WTC11 (cell line): ENCODE measurements at regions not wholly inside any gene's neighbourhood (a gene's known extent, or its start where the extent isn't known, plus 50 kb on each side); places are given as distances from the start of the nearest gene placed in this dataset.

Experiments
- ATAC-seq: fragments of 200-7000 bp; cut with Tn5 transposase; 2 replicates; pipeline ENCODE4 v1.10.0; 2021; ENCODE audit warnings: mild to moderate bottlenecking, moderate library complexity
- CTCF ChIA-PET: fragments of 300-600 bp; sonication (Branson Sonifier 250); formaldehyde crosslinking; loops from one replicate; lab custom pipeline; 2021; ENCODE audit warnings: antibody characterized with exemption; lab: Charles Lee
- POLR2A ChIA-PET: fragments of 350-600 bp; sonication (Branson Sonifier 250); formaldehyde crosslinking; loops from one replicate; lab custom pipeline; 2021; ENCODE audit warnings: antibody characterized with exemption; lab: Charles Lee
- DNase-seq: peaks from one replicate; pipeline ENCODE4 v3.0.0; 2021; ENCODE audit warnings: low spot score
- H3K27ac Mint-ChIP-seq: 2 replicates; pipeline ENCODE4 v1.8.0; 2021; ENCODE audit warnings: mixed read lengths
- H3K27me3 Mint-ChIP-seq: 2 replicates; pipeline ENCODE4 v1.8.0; 2021; ENCODE audit warnings: low read depth, mild to moderate bottlenecking, moderate library complexity, mixed read lengths
- H3K36me3 Mint-ChIP-seq: 2 replicates; pipeline ENCODE4 v1.8.0; 2021; ENCODE audit warnings: mixed read lengths
- H3K4me1 Mint-ChIP-seq: 2 replicates; pipeline ENCODE4 v1.8.0; 2022; ENCODE audit warnings: mixed read lengths
- H3K4me3 Mint-ChIP-seq: 2 replicates; pipeline ENCODE4 v1.8.0; 2021; ENCODE audit warnings: mild to moderate bottlenecking, moderate library complexity, mixed read lengths
- H3K9me3 Mint-ChIP-seq: 2 replicates; pipeline ENCODE4 v1.8.0; 2021; ENCODE audit warnings: mixed read lengths
- ATF6 ChIP-seq: sonication (generic); formaldehyde crosslinking; IDR thresholded peaks from 2 replicates; pipeline ENCODE4 v1.8.1; 2023; ENCODE audit warnings: mild to moderate bottlenecking, missing genetic modification reagents
- E2F1 ChIP-seq: sonication (generic); formaldehyde crosslinking; IDR thresholded peaks from 2 replicates; pipeline ENCODE4 v1.8.0; 2022; ENCODE audit warnings: mild to moderate bottlenecking, missing genetic modification reagents
- ETV6 ChIP-seq: sonication (generic); formaldehyde crosslinking; IDR thresholded peaks from 2 replicates; pipeline ENCODE4 v1.8.1; 2022; ENCODE audit warnings: mild to moderate bottlenecking, missing genetic modification reagents
- FOXK1 ChIP-seq: sonication (generic); formaldehyde crosslinking; IDR thresholded peaks from 2 replicates; pipeline ENCODE4 v1.8.0; 2022; ENCODE audit warnings: mild to moderate bottlenecking, moderate library complexity, missing genetic modification reagents
- IRF2 ChIP-seq: sonication (generic); formaldehyde crosslinking; IDR thresholded peaks from 2 replicates; pipeline ENCODE4 v1.8.0; 2022; ENCODE audit warnings: low read depth, missing genetic modification reagents, borderline replicate concordance
- KAT7 ChIP-seq: sonication (generic); formaldehyde crosslinking; IDR thresholded peaks from 2 replicates; pipeline ENCODE4 v1.8.1; 2023; ENCODE audit warnings: missing genetic modification reagents, mild to moderate bottlenecking, borderline replicate concordance
- NFYB ChIP-seq: sonication (generic); formaldehyde crosslinking; conservative IDR thresholded peaks from 2 replicates; pipeline ENCODE4 v1.8.0; 2022; ENCODE audit warnings: low read depth, missing genetic modification reagents
- NR3C1 ChIP-seq: sonication (generic); formaldehyde crosslinking; conservative IDR thresholded peaks from 2 replicates; pipeline ENCODE4 v1.8.1; 2023; ENCODE audit warnings: low read depth, mild to moderate bottlenecking, missing genetic modification reagents
- OVOL2 ChIP-seq: fragments of 250-450 bp; sonication (Bioruptor Pico); IDR thresholded peaks from 2 replicates; pipeline ENCODE4 v1.9.0; 2021; ENCODE audit warnings: mild to moderate bottlenecking, borderline replicate concordance
- PRDM15 ChIP-seq: sonication (generic); formaldehyde crosslinking; IDR thresholded peaks from 2 replicates; pipeline ENCODE4 v1.8.0; 2022; ENCODE audit warnings: missing genetic modification reagents
- RELA ChIP-seq: sonication (generic); formaldehyde crosslinking; IDR thresholded peaks from 2 replicates; pipeline ENCODE4 v1.8.1; 2022; ENCODE audit warnings: missing genetic modification reagents, mild to moderate bottlenecking, borderline replicate concordance
- TEAD4 ChIP-seq: sonication (generic); formaldehyde crosslinking; IDR thresholded peaks from 2 replicates; pipeline ENCODE4 v1.8.0; 2022; ENCODE audit warnings: mild to moderate bottlenecking, missing genetic modification reagents
- TP53 ChIP-seq: sonication (generic); formaldehyde crosslinking; IDR thresholded peaks from 2 replicates; pipeline ENCODE4 v1.8.1; 2023; ENCODE audit warnings: mild to moderate bottlenecking, missing genetic modification reagents
- ZNF423 ChIP-seq: fragments of 250-450 bp; sonication (Bioruptor Pico); IDR thresholded peaks from 2 replicates; pipeline ENCODE4 v2.1.2; 2022; ENCODE audit warnings: mild to moderate bottlenecking, moderate library complexity
- TF ChIP-seq, protein P1 (sequence below): sonication (generic); formaldehyde crosslinking; IDR thresholded peaks from 2 replicates; pipeline ENCODE4 v1.8.1; 2023; ENCODE audit warnings: mild to moderate bottlenecking, moderate library complexity, missing genetic modification reagents
- TF ChIP-seq, protein P2 (sequence below): sonication (generic); formaldehyde crosslinking; IDR thresholded peaks from 2 replicates; pipeline ENCODE4 v1.8.1; 2022; ENCODE audit warnings: mild to moderate bottlenecking, moderate library complexity, missing genetic modification reagents

GRCh38 chr3:81388191-81388590 lies 373.3 kb downstream of the GBE1 start:
- Mint-ChIP-seq H3K27me3 (no peaks in the 10 kb centered on the region), H3K9me3 (peaks cover 6% of the 10 kb centered on the region; the same call in 1 of the 2 replicates), H3K4me1 (peaks cover 16% of the 10 kb centered on the region), H3K4me3 (no peak overlapping the region), H3K36me3 (no peaks in the 10 kb centered on the region)
- DNase-seq (no peak), ATAC-seq (no peak)
- CTCF ChIA-PET: interaction anchor here (0.7 to 1.2 kb wide), 2 partner anchors 35 to 103 kb away, joined by 3 read pairs; no protein-coding TSS in a partner anchor
- TF ChIP-seq, protein P1, sequence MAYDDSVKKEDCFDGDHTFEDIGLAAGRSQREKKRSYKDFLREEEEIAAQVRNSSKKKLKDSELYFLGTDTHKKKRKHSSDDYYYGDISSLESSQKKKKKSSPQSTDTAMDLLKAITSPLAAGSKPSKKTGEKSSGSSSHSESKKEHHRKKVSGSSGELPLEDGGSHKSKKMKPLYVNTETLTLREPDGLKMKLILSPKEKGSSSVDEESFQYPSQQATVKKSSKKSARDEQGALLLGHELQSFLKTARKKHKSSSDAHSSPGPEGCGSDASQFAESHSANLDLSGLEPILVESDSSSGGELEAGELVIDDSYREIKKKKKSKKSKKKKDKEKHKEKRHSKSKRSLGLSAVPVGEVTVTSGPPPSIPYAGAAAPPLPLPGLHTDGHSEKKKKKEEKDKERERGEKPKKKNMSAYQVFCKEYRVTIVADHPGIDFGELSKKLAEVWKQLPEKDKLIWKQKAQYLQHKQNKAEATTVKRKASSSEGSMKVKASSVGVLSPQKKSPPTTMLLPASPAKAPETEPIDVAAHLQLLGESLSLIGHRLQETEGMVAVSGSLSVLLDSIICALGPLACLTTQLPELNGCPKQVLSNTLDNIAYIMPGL: no peak
- no peak for TF ChIP-seq OVOL2 (CRISPR knock-in tag)
- TF ChIP-seq FOXK1 (CRISPR knock-in tag): no peak
- TF ChIP-seq NR3C1: no peak
- no peak for TF ChIP-seq PRDM15 (CRISPR knock-in tag)
- no peak for TF ChIP-seq KAT7 (CRISPR knock-in tag)
- no peak for TF ChIP-seq RELA (CRISPR knock-in tag)
- TF ChIP-seq, protein P2, sequence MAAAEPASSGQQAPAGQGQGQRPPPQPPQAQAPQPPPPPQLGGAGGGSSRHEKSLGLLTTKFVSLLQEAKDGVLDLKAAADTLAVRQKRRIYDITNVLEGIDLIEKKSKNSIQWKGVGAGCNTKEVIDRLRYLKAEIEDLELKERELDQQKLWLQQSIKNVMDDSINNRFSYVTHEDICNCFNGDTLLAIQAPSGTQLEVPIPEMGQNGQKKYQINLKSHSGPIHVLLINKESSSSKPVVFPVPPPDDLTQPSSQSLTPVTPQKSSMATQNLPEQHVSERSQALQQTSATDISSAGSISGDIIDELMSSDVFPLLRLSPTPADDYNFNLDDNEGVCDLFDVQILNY: no peak
- no peak for TF ChIP-seq ATF6 (CRISPR knock-in tag)
- no peak for TF ChIP-seq TEAD4 (CRISPR knock-in tag)
- TF ChIP-seq E2F1 (CRISPR knock-in tag): no peak
- no peak for TF ChIP-seq NFYB (CRISPR knock-in tag)
- no peak for TF ChIP-seq ETV6 (CRISPR knock-in tag)
- no peak for TF ChIP-seq TP53 (CRISPR knock-in tag)
- no peak for TF ChIP-seq IRF2 (CRISPR knock-in tag)
- TF ChIP-seq, all 79 proteins: peak for 0
- POLR2A ChIA-PET: no interaction called here
- no peak overlapping the region for H3K27ac Mint-ChIP-seq

DNA sequence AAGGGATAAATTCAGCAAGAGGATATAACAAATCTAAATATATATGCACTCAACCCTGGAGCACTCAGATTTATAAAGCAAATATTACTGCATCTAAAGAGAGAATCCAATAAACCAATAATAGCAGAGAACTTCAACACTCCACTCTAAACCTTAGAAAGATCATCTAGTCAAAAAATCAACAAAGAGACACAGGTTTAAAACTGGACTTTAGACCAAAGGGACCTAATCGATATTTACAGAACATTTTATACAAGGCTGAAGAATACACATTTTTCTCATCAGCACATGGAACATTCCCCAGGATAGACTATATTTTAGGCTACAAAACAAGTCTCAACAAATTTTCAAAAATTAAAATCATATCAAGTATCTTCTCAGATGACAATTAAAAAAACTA lies 379.0 kb downstream of the GBE1 start:
- Mint-ChIP-seq H3K27ac (no peak overlapping the region), H3K36me3 (no peaks in the 10 kb centered on the region), H3K4me1 (peaks cover 23% of the 10 kb centered on the region), H3K4me3 (no peak overlapping the region), H3K9me3 (no peaks in the 10 kb centered on the region), H3K27me3 (no peaks in the 10 kb centered on the region)
- DNase-seq (no peak), ATAC-seq (no peak)
- ChIA-PET CTCF (no interaction called here), POLR2A (no interaction called here)
- TF ChIP-seq ZNF423: no peak
